ENCODE measurements at regions not wholly inside any gene's neighbourhood (a gene's known extent, or its start where the extent isn't known, plus 50 kb on each side); places are given as distances from the start of the nearest gene placed in this dataset.

GRCh38 chr3:44029100-44029499, 212.6 kb upstream of the TOPAZ1 start:
- no peak for DNase-seq

- DNase-seq, result no peak
Observed at GRCh38 chr3:44030285-44030684, 211.4 kb upstream of the TOPAZ1 start.

GRCh38 chr3:44030687-44031305, 210.9 kb upstream of the TOPAZ1 start:
- DNase-seq, result no peak

GRCh38 chr3:44031387-44032380, 210.0 kb upstream of the TOPAZ1 start:
- DNase-seq, result no peak

- DNase-seq, result no peak
Observed at GRCh38 chr3:44032487-44032886, 209.2 kb upstream of the TOPAZ1 start.

GRCh38 chr3:44033123-44033522, 208.6 kb upstream of the TOPAZ1 start:
- DNase-seq, result no peak

GRCh38 chr3:44036850-44037249, 204.8 kb upstream of the TOPAZ1 start:
- DNase-seq, result no peak

- no peak for DNase-seq
Observed at GRCh38 chr3:44039006-44039405, 202.7 kb upstream of the TOPAZ1 start.

- DNase-seq, result no peak
Observed at GRCh38 chr3:44041726-44042125, 200.0 kb upstream of the TOPAZ1 start.

- no peak for DNase-seq
Observed at GRCh38 chr3:44042772-44043171, 198.9 kb upstream of the TOPAZ1 start.

- DNase-seq, result peak; percentile 85
Observed at GRCh38 chr3:44045476-44046275, 196.0 kb upstream of the TOPAZ1 start.

GRCh38 chr3:44047796-44048195, 193.9 kb upstream of the TOPAZ1 start:
- no peak for DNase-seq

GRCh38 chr3:44048196-44048924, 193.3 kb upstream of the TOPAZ1 start:
- no peak for DNase-seq

- DNase-seq, result no peak
Observed at GRCh38 chr3:44048949-44049348, 192.7 kb upstream of the TOPAZ1 start.

GRCh38 chr3:44050101-44050500, 191.6 kb upstream of the TOPAZ1 start:
- no peak for DNase-seq

- DNase-seq, result no peak
Observed at GRCh38 chr3:44050867-44051266, 190.8 kb upstream of the TOPAZ1 start.

GRCh38 chr3:44055951-44056350, 185.7 kb upstream of the TOPAZ1 start:
- no peak for DNase-seq

- DNase-seq, result no peak
Observed at GRCh38 chr3:44056446-44057240, 185.0 kb upstream of the TOPAZ1 start.

- no peak for DNase-seq
Observed at GRCh38 chr3:44058022-44058867, 183.4 kb upstream of the TOPAZ1 start.

GRCh38 chr3:44058868-44059203, 182.8 kb upstream of the TOPAZ1 start:
- DNase-seq, result no peak

GRCh38 chr3:44060164-44060563, 181.5 kb upstream of the TOPAZ1 start:
- no peak for DNase-seq
